GM10248 (cell line): ENCODE measurements at regions not wholly inside any gene's neighbourhood (a gene's known extent, or its start where the extent isn't known, plus 50 kb on each side); places are given as distances from the start of the nearest gene placed in this dataset.
"Not testable (repeated sequence)": the region's sequence is repeated elsewhere in the genome, so short reads cannot be mapped to it uniquely, and the experiment has no call there.

Experiments used
- CTCF ChIA-PET: fragments of 300-600 bp; sonication (Branson Sonifier 250); formaldehyde crosslinking; extraction: SDS; loops from one replicate; lab custom pipeline; 2021; ENCODE audit warnings: antibody characterized with exemption; lab: Yijun Ruan, JAX
- POLR2A ChIA-PET: fragments of 350-650 bp; sonication (Branson Sonifier 250); formaldehyde crosslinking; extraction: SDS; loops from one replicate; lab custom pipeline; 2020; ENCODE audit warnings: antibody characterized with exemption; lab: Yijun Ruan, JAX
- DNase-seq: peaks from one replicate; pipeline ENCODE4 v3.0.0; 2012; ENCODE audit errors: extremely low spot score
- TF ChIP-seq, protein P1 (sequence below): IDR thresholded peaks from 2 replicates; pipeline ENCODE4 v1.5.1; 2012; ENCODE audit warnings: mild to moderate bottlenecking, low read depth; ENCODE audit errors: extremely low read depth, missing control alignments, control extremely low read depth

DNA sequence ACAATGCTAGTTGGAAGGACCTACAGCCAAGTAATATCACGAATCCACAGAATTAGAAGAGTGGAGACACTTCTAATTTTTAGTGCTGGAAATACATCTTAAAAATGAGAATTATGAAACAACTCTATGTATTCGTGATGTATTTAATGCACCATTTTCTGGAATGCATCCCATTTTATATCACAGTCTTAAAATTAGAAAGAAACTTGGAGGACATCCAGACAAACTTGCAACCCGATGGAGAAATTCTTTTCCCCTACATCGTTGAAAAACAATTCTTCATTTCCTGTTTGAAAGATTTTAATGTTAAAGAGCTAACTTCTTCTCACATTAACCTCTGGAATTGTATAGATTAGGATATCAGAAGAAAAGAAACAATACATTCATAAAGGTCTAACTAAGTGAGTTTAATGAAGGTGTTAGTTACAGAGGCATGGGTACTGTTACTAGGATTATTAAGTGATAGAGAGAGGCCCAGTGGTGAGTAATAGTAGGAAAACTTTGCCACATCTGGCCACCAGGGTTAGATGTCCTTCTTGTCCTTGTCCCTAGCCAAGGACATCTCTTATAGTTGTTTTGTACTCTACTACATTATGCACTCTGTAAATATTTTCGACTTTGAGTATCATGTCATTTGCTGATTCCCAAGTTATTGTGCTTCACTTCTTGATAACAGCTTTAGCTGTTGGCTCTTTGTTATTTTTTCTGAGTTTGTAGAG lies 502.4 kb upstream of the PTCHD4 start:
- TF ChIP-seq, protein P1, sequence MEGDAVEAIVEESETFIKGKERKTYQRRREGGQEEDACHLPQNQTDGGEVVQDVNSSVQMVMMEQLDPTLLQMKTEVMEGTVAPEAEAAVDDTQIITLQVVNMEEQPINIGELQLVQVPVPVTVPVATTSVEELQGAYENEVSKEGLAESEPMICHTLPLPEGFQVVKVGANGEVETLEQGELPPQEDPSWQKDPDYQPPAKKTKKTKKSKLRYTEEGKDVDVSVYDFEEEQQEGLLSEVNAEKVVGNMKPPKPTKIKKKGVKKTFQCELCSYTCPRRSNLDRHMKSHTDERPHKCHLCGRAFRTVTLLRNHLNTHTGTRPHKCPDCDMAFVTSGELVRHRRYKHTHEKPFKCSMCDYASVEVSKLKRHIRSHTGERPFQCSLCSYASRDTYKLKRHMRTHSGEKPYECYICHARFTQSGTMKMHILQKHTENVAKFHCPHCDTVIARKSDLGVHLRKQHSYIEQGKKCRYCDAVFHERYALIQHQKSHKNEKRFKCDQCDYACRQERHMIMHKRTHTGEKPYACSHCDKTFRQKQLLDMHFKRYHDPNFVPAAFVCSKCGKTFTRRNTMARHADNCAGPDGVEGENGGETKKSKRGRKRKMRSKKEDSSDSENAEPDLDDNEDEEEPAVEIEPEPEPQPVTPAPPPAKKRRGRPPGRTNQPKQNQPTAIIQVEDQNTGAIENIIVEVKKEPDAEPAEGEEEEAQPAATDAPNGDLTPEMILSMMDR = no peak
- DNase-seq = no peak
- CTCF ChIA-PET = interaction anchor here (0.9 to 1.4 kb wide), 2 partner anchors 10 to 17 kb away, joined by 3 read pairs; no protein-coding TSS in a partner anchor
- POLR2A ChIA-PET = no interaction called here

DNA sequence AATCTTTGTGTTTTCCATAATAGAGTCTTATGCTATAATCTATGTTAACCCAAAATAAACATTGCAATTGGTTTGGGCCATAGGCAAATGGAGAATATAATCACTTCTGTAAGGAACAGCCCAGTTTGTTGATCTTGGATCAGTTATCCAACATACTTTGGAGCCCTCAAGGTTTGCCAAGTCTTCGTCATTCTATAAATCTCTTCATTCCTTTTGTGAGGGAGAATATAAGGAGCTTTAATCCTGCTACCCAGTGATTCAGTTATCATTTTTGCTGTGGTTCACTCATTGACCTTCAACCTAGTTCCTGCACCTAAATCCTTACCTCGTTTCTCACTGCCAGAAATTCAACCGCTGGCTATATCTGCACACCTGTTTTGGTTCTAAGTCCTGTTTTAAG lies 500.3 kb upstream of the PTCHD4 start:
- ChIA-PET POLR2A (no interaction called here), CTCF (no interaction called here)
- DNase-seq = no peak
- TF ChIP-seq, protein P1 = no peak

DNA sequence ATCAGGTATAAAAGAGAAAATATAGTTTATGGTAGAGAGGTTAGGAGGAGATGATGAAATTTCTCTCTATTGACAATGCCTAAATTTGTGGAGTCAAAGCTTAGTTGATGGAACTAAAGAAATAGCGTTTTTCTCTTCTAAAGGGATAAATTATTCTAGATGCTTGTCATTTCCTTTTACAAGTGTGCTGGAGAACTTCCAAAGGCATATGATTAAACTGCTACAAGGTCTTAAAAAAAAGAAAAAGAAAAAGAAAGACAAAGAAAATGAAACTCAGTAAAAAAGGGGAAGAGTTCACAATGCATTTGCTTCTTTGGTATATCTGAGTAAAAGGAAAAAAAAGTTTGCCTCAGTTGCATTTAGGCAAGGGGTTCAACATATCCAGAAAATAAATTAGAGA lies 499.8 kb upstream of the PTCHD4 start:
- ChIA-PET CTCF (no interaction called here), POLR2A (no interaction called here)
- DNase-seq = no peak
- TF ChIP-seq, protein P1 = no peak

DNA sequence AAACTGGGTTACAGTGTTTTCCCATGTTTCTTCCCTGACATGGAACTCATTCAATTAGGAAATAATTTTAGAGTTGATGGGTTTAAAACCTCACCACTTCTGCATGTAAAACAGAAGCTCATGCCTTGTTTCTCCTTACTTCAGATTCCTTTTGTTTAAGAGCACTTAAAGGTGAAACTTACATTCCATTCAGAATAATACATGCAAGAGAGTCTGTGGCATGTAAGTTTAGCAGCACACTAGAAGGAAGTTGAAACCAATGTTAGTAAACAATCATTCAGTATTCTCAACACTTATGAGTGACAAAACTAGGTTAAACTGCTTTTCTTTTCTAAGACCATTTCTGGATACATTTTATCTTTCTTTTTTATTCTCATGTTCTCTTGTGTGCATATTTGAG lies 495.6 kb upstream of the PTCHD4 start:
- POLR2A ChIA-PET = no interaction called here

DNA sequence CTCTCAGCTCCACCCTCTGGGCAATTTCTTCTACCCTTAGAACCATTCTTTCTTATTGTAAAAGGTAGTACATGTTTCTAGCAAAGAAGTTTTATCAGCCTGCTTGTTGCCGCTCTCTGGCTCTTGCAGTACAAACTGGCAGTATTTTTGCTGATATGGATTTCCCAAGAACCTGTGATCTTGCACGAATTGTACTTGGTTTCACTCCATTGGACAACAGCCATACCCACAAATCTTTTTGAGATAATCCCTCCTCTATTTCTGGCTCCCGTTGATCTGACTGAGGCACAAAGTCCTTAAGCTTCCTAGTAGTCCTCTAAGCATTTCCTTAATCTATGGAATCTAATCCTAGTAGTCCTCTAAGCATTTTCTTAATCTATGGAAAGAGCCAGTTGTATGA lies 487.0 kb upstream of the PTCHD4 start:
- ChIA-PET CTCF (no interaction called here), POLR2A (no interaction called here)
- TF ChIP-seq, protein P1 = no peak
- no peak for DNase-seq

More for the DNA sequence above, 495.6 kb upstream of the PTCHD4 start:
- CTCF ChIA-PET = no interaction called here
- DNase-seq = no peak
- TF ChIP-seq, protein P1 = no peak

DNA sequence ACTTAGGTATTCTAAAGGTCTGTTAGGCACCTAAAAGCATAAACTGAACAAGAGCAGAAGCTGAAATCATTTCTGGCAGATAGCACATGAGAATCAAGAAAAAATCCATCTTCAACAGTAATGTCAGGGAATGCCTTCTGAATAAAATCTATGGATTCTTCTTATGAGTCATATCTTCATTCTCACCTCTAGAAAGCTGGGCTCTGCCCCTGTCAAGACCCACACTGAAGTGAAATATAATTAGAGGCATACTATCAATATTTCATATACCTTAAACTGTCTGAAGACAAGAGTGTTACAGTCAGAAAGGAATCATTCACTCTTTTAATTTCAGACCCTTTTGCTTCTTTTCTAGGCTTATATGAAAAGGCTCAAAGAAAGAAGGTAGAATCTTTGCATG lies 485.8 kb upstream of the PTCHD4 start:
- TF ChIP-seq, protein P1 = no peak
- DNase-seq = no peak
- CTCF ChIA-PET = no interaction called here
- POLR2A ChIA-PET = no interaction called here

DNA sequence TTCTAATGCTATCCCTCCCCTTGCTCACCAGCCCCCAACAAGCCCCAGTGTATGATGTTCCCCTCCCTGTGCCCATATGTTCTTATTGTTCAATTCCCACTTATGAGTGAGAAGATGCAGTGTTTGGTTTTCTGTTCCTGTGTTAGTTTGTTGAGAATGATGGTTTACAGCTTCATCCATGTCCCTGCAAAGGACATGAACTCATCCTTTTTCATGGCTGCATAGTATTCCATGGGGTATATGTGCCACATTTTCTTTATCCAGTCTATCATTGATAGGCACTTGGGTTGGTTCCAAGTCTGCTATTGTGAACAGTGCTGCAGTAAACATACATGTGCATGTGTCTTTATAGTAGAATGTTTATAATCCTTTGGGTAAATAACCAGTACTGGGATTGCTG lies 480.2 kb upstream of the PTCHD4 start:
- CTCF ChIA-PET, POLR2A ChIA-PET, DNase-seq: not testable (repeated sequence)
